ENCODE measurements at regions not wholly inside any gene's neighbourhood (a gene's known extent, or its start where the extent isn't known, plus 50 kb on each side); places are given as distances from the start of the nearest gene placed in this dataset.

DNA sequence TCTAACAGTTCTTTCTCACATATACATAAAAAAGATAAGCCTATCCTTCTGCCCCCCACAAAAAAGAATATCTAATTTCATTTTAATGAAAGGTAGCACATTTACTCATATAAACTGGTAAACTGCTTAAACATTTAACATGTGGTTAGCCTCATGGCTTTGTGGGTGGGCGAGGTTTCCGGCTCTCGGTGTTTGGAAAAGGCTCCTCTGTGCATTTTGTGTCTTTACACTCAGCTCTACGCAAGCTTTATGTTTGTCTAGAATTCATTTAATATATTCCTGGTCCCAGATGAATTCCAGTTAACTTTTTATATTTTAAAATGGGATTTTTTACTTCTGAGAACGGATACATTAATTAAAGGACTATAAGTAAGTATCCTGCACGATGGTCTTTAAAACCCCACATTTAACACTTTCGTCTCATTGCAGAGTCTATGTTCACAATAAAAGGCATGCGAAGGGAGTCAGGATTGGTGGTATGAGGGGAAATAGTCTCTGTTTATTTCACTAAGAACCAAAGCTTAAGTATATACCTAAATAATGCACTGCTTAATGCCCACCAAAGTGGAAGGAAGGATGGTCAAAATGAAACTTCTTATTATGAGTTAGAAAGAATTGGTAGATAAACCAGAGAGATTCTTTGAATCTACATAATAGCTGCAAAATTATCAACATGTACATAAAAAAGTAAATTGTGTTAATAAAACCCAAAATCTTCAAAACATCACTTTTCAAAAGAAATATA, 197.2 kb downstream of the CRPPA start:
- WGBS, 4 donors, result 89 to 94% (median 91%) methylated on average over 8 of the region's 8 CpGs
- Histone ChIP-seq H3K27me3 (no peaks in the 10 kb centered on the region), H3K9me3 (peaks cover 0 to 23% (median 3%) of the 10 kb centered on the region in 12 donors), H3K4me1 (no peaks in the 10 kb centered on the region), H3K4me3 (no peak overlapping the region), H3K36me3 (no peaks in the 10 kb centered on the region), H3K27ac (no peak overlapping the region)
- DNase-seq (no peak), ATAC-seq (no peak)
- TF ChIP-seq, protein P1, sequence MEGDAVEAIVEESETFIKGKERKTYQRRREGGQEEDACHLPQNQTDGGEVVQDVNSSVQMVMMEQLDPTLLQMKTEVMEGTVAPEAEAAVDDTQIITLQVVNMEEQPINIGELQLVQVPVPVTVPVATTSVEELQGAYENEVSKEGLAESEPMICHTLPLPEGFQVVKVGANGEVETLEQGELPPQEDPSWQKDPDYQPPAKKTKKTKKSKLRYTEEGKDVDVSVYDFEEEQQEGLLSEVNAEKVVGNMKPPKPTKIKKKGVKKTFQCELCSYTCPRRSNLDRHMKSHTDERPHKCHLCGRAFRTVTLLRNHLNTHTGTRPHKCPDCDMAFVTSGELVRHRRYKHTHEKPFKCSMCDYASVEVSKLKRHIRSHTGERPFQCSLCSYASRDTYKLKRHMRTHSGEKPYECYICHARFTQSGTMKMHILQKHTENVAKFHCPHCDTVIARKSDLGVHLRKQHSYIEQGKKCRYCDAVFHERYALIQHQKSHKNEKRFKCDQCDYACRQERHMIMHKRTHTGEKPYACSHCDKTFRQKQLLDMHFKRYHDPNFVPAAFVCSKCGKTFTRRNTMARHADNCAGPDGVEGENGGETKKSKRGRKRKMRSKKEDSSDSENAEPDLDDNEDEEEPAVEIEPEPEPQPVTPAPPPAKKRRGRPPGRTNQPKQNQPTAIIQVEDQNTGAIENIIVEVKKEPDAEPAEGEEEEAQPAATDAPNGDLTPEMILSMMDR (IDR thresholded peaks at IDR 0.05), result no peak
- TF ChIP-seq POLR2A (IDR thresholded peaks at IDR 0.05), result no peak
- intact Hi-C loops (cut with DNase I), result no loop called here

DNA sequence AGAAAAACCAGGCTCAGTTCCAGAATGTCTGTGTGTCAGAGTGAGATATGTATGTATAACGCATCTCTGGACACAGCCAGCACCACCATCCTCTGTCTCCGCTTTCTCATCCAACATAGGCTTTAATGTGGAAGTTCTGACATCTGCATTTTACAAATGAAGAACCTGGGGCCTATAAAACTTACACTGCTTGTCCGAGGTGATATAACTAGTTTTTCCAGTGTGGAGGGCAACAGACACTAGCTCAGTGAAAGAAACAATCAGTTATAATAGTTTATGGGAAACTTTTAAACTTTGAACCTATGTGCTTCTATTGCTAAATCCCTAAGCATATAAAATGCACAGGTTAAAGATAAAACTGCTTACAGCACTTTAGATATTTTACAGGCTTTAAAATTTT, 208.7 kb downstream of the CRPPA start:
- no peaks in the 10 kb centered on the region for H3K36me3 ChIP-seq
- no peaks in the 10 kb centered on the region for H3K4me1 ChIP-seq
- no peaks in the 10 kb centered on the region for H3K27me3 ChIP-seq
- no peak overlapping the region for H3K4me3 ChIP-seq
- no peak for TF ChIP-seq POLR2A (IDR thresholded peaks at IDR 0.05)
- TF ChIP-seq, protein P1 (IDR thresholded peaks at IDR 0.05), result no peak
- 82 to 94% (median 90%) methylated on average over 3 of the region's 3 CpGs for WGBS, 4 donors
- no peaks in the 10 kb centered on the region for H3K9me3 ChIP-seq
- intact Hi-C loops (cut with DNase I), result no loop called here
- no peak for DNase-seq
- ATAC-seq, result no peak
- H3K27ac ChIP-seq, result no peak overlapping the region

DNA sequence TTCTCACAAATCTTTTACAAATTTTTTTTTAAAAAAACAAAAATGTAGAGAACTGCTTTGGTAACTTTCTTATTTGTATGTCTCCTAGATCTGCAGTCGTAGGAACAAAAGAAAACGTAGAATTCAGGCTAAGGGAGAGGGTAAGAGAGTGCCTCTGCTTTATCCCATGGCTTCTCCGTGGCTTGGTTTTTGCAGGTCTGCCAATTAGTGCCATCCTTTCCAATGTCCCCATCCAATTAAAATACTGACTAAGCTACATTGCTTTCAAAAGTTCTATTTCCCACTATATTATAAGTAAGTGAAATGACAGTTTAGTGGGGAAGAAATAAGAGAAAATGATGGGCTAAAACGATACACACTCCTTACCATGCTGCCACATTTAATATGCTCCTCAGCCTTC, 209.3 kb downstream of the CRPPA start:
- no peak for DNase-seq
- H3K27me3 ChIP-seq, result no peaks in the 10 kb centered on the region
- no peaks in the 10 kb centered on the region for H3K36me3 ChIP-seq
- intact Hi-C loops (cut with DNase I), result no loop called here
- H3K4me1 ChIP-seq, result peaks cover 0 to 3% (median 0%) of the 10 kb centered on the region in 12 donors
- WGBS, 4 donors, result 84 to 97% (median 93%) methylated on average over 4 of the region's 4 CpGs
- H3K27ac ChIP-seq, result no peak overlapping the region
- ATAC-seq, result no peak
- TF ChIP-seq POLR2A (IDR thresholded peaks at IDR 0.05), result no peak
- TF ChIP-seq, protein P1 (IDR thresholded peaks at IDR 0.05), result no peak
- no peaks in the 10 kb centered on the region for H3K9me3 ChIP-seq
- H3K4me3 ChIP-seq, result no peak overlapping the region

DNA sequence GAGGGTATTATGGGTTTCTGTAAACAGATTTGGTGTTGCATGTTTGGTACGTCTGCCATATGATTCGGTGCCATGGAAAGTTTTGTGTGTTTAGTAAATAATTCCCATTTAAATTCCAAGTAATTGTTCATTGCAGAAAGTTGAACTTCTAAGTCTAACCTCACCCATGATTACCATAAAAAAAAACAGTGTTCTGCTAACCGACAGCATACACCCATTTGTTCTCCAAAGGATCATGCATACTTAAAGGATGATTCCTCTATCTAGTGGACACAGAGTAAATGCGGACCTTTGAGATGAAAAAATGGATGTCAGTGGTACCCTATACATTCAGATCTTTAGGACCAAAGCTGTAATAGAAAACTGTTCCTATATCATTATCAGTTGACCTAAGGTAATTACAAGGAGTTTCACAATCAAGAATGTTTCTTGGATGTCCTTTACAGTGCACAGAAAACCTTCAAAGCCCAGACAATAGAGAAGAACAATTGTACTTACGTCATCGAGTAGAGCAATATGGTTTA, 209.9 kb downstream of the CRPPA start:
- Histone ChIP-seq H3K4me3 (no peak overlapping the region), H3K4me1 (peaks cover 0 to 4% (median 0%) of the 10 kb centered on the region in 12 donors), H3K27ac (no peak overlapping the region), H3K36me3 (no peaks in the 10 kb centered on the region), H3K9me3 (no peaks in the 10 kb centered on the region), H3K27me3 (no peaks in the 10 kb centered on the region)
- no peak for ATAC-seq
- DNase-seq, result no peak
- 94 to 95% (median 95%) methylated on average over 6 of the region's 6 CpGs for WGBS, 4 donors
- intact Hi-C loops (cut with DNase I), result no loop called here
- TF ChIP-seq, protein P1 (IDR thresholded peaks at IDR 0.05), result no peak
- no peak for TF ChIP-seq POLR2A (IDR thresholded peaks at IDR 0.05)
